PC-9 (cell line): ENCODE measurements at regions not wholly inside any gene's neighbourhood (a gene's known extent, or its start where the extent isn't known, plus 50 kb on each side); places are given as distances from the start of the nearest gene placed in this dataset.

Source experiments
- CTCF ChIP-seq: fragments of 200-600 bp; sonication (generic); conservative IDR thresholded peaks from 2 replicates; pipeline ENCODE4 v1.6.1; 2017; ENCODE audit warnings: mixed run types, antibody characterized with exemption, mild to moderate bottlenecking, moderate library complexity
- EZH2 ChIP-seq: fragments of 200-600 bp; sonication (generic); IDR thresholded peaks from 2 replicates; pipeline ENCODE4 v1.8.0; 2017; ENCODE audit warnings: antibody characterized with exemption, low read depth

- TF ChIP-seq CTCF (no peak), EZH2 (no peak)
Observed at GRCh38 chr6:148625609-148626008, 121.2 kb upstream of the UST start.
